Pancreas (tissue), 10 donors: ENCODE measurements at regions not wholly inside any gene's neighbourhood (a gene's known extent, or its start where the extent isn't known, plus 50 kb on each side); places are given as distances from the start of the nearest gene placed in this dataset.
A peak's percentile ranks its signal among the peaks of the same experiment; 100 is the strongest.
"Not testable (repeated sequence)": the region's sequence is repeated elsewhere in the genome, so short reads cannot be mapped to it uniquely, and the experiment has no call there.

ENCODE experiments used
- ATAC-seq, 4 donors: fragments of 200-7000 bp; cut with Tn5 transposase; one replicate each; pipeline versions ENCODE4 v1.8.0 to v1.9.1; 2020; ENCODE audit warnings: mild to moderate bottlenecking in 4 of 4, moderate library complexity in 4 of 4
- DNase-seq, 6 donors: peaks; one replicate each; pipeline ENCODE4 v3.0.0-alpha.2; 2020
- FAIRE-seq: peaks from 2 replicates; lab custom pipeline; 2012; peaks lifted over from hg19 to GRCh38; lab: Jason Lieb, UNC
- H3K27ac ChIP-seq, 4 donors: fragments of 200-600 bp; sonication (generic); 1 replicate in 3 of 4; 2 replicates in 1 of 4; pipeline versions ENCODE4 v1.5.0 to v1.8.0; 2020
- H3K27me3 ChIP-seq, 4 donors: fragments of 200-600 bp; one replicate each; pipeline ENCODE4 v1.8.0; 2021
- H3K36me3 ChIP-seq, 3 donors: fragments of 200-600 bp; sonication (generic) in 1 of 3; one replicate each; pipeline versions ENCODE4 v1.5.0 to v1.8.0; 2020 to 2021
- H3K4me1 ChIP-seq, 3 donors: fragments of 200-600 bp; one replicate each; pipeline ENCODE4 v1.8.0; 2021
- H3K4me3 ChIP-seq, 4 donors: fragments of 200-600 bp; sonication (generic) in 2 of 4; one replicate each; pipeline versions ENCODE4 v1.5.0 to v1.8.0; 2020 to 2021
- H3K9me3 ChIP-seq, 4 donors: fragments of 200-600 bp; one replicate each; pipeline ENCODE4 v1.8.0; 2021
- CTCF ChIP-seq, 4 donors: fragments of 200-600 bp; sonication (generic) in 3 of 4; IDR thresholded peaks; one replicate each; pipeline versions ENCODE4 v1.5.0 to v1.8.0; 2021; ENCODE audit warnings: antibody characterized with exemption in 4 of 4
- WGBS, 2 donors: extraction: QIAGEN DNeasy Blood & Tissue Kit; methylation state at CpG; one replicate each; pipeline ENCODE4 v1.1.7; 2013; 5-methylcytosine and 5-hydroxymethylcytosine counted together
- intact Hi-C, 3 donors: fragments of 100-400 bp; cut with DNase I; formaldehyde crosslinking; loops; one replicate each; pipeline versions ENCODE4 v1.11.1 to v1.14.2; 2022
- donor health status: healthy with polysubstance abuse.
- donor health status: DM: no; HTN: no; CAD: no; lungs with moderate emphysema.
- donor health status: DM: no; HTN: no; CAD: no.
- donor health status: control.
- donor health status: control.
- donor health status: Bipolar disorder and iron deficiency.
- donor health status: DM: yes; HTN: yes; CAD: no.
- donor health status: DM: no; HTN: no; CAD: no.
- donor health status: DM: no; HTN: no; CAD: no.
- donor health status: DM: yes; HTN: yes; CAD: no.

GRCh38 chr9:42470577-42470976 lies 287.1 kb downstream of the SPATA31A6 start:
- FAIRE-seq, H3K27ac ChIP-seq, H3K4me3 ChIP-seq, H3K4me1 ChIP-seq, H3K36me3 ChIP-seq, intact Hi-C loops, H3K27me3 ChIP-seq, H3K9me3 ChIP-seq, ATAC-seq, DNase-seq: not testable (repeated sequence)
- TF ChIP-seq CTCF (IDR thresholded peaks at IDR 0.05): peak in 3 of 4 donors; percentile 14 to 34 (median 32)
- WGBS, 2 donors: 43 to 50% methylated on average over 3 of the region's 3 CpGs

- H3K36me3 ChIP-seq, H3K4me3 ChIP-seq, FAIRE-seq, intact Hi-C loops, H3K9me3 ChIP-seq, H3K27me3 ChIP-seq, DNase-seq, H3K27ac ChIP-seq, H3K4me1 ChIP-seq: not testable (repeated sequence)
- 40 to 50% methylated on average over 1 of the region's 2 CpGs for WGBS, 2 donors
- ATAC-seq: peak in 1 of 4 donors; percentile 44
Measured at GRCh38 chr9:42490989-42491388, 307.5 kb downstream of the SPATA31A6 start.

- H3K4me3 ChIP-seq, FAIRE-seq, ATAC-seq, H3K27me3 ChIP-seq, intact Hi-C loops, H3K4me1 ChIP-seq, H3K9me3 ChIP-seq, H3K27ac ChIP-seq, H3K36me3 ChIP-seq: not testable (repeated sequence)
- peak in 1 of 6 donors; percentile 37 for DNase-seq
- WGBS, 2 donors: 78 to 80% methylated on average over 12 of the region's 12 CpGs
Measured at GRCh38 chr9:42502620-42503264, 319.3 kb downstream of the SPATA31A6 start.

GRCh38 chr9:42508111-42508510 lies 324.7 kb downstream of the SPATA31A6 start:
- H3K27me3 ChIP-seq, H3K4me1 ChIP-seq, H3K27ac ChIP-seq, ATAC-seq, H3K9me3 ChIP-seq, DNase-seq, H3K36me3 ChIP-seq, intact Hi-C loops, FAIRE-seq, H3K4me3 ChIP-seq: not testable (repeated sequence)
- 27 to 45% methylated on average over 2 of the region's 2 CpGs for WGBS, 2 donors

- H3K4me1 ChIP-seq, H3K9me3 ChIP-seq, H3K4me3 ChIP-seq, H3K27me3 ChIP-seq, DNase-seq, FAIRE-seq, intact Hi-C loops, H3K36me3 ChIP-seq, H3K27ac ChIP-seq, ATAC-seq: not testable (repeated sequence)
- WGBS, 2 donors: no CpG with 5 or more reads among the region's 2 CpGs
Measured at GRCh38 chr9:42513535-42513934, 330.1 kb downstream of the SPATA31A6 start.

GRCh38 chr9:42534325-42534983 lies 351.0 kb downstream of the SPATA31A6 start:
- H3K4me1 ChIP-seq, ATAC-seq, H3K36me3 ChIP-seq, H3K4me3 ChIP-seq, H3K27me3 ChIP-seq, H3K9me3 ChIP-seq, FAIRE-seq, intact Hi-C loops, H3K27ac ChIP-seq: not testable (repeated sequence)
- peak in 2 of 6 donors; percentile 0 to 2 for DNase-seq
- 80 to 83% methylated on average over 12 to 13 of the region's 13 CpGs for WGBS, 2 donors

GRCh38 chr9:42534984-42535325 lies 351.5 kb downstream of the SPATA31A6 start:
- peak in 2 of 6 donors; percentile 5 to 12 for DNase-seq
- H3K4me1 ChIP-seq, H3K4me3 ChIP-seq, ATAC-seq, H3K9me3 ChIP-seq, H3K27ac ChIP-seq, H3K27me3 ChIP-seq, H3K36me3 ChIP-seq, FAIRE-seq, intact Hi-C loops: not testable (repeated sequence)
- 33 to 37% methylated on average over 6 of the region's 6 CpGs for WGBS, 2 donors
